SK-N-SH treated with all-trans-retinoic acid at 6 μM for 48 hours (cell line): ENCODE measurements at regions not wholly inside any gene's neighbourhood (a gene's known extent, or its start where the extent isn't known, plus 50 kb on each side); places are given as distances from the start of the nearest gene placed in this dataset.

Source experiments
- ARNTL ChIP-seq: fragments of 450-650 bp; formaldehyde crosslinking; IDR thresholded peaks from 2 replicates; pipeline ENCODE4 v1.5.0; 2020; ENCODE audit warnings: low read depth, mild to moderate bottlenecking, moderate library complexity, borderline replicate concordance
- BACH2 ChIP-seq: fragments of 250-450 bp; sonication (Bioruptor Pico); IDR thresholded peaks from 2 replicates; pipeline ENCODE4 v1.9.0; 2021; ENCODE audit warnings: mild to moderate bottlenecking, borderline replicate concordance
- CSDC2 ChIP-seq: fragments of 250-450 bp; sonication (Bioruptor Pico); IDR thresholded peaks from 2 replicates; pipeline ENCODE4 v1.5.0; 2020; ENCODE audit warnings: mild to moderate bottlenecking, moderate library complexity
- ESRRG ChIP-seq: fragments of 250-450 bp; sonication (Bioruptor Pico); IDR thresholded peaks from 2 replicates; pipeline ENCODE4 v1.6.1; 2021; ENCODE audit warnings: mild to moderate bottlenecking
- GLIS3 ChIP-seq: fragments of 250-450 bp; sonication (Bioruptor Pico); IDR thresholded peaks from 2 replicates; pipeline ENCODE4 v1.5.0; 2020; ENCODE audit warnings: mild to moderate bottlenecking, moderate library complexity
- PPARA ChIP-seq: fragments of 250-450 bp; sonication (Bioruptor Pico); IDR thresholded peaks from 2 replicates; pipeline ENCODE4 v1.5.0; 2020; ENCODE audit warnings: mild to moderate bottlenecking, borderline replicate concordance
- SNAI2 ChIP-seq: fragments of 250-450 bp; sonication (Bioruptor Pico); IDR thresholded peaks from 2 replicates; pipeline ENCODE4 v1.5.0; 2020; ENCODE audit warnings: mild to moderate bottlenecking, moderate library complexity
- ZFP3 ChIP-seq: fragments of 250-450 bp; sonication (Bioruptor Pico); IDR thresholded peaks from 2 replicates; pipeline ENCODE4 v1.5.0; 2020; ENCODE audit warnings: mild to moderate bottlenecking, moderate library complexity
- ZFP30 ChIP-seq: fragments of 450-650 bp; formaldehyde crosslinking; IDR thresholded peaks from 2 replicates; pipeline ENCODE4 v1.5.0; 2022; ENCODE audit warnings: mild to moderate bottlenecking, moderate library complexity
- ZNF70 ChIP-seq: fragments of 450-650 bp; formaldehyde crosslinking; IDR thresholded peaks from 2 replicates; pipeline ENCODE4 v1.5.0; 2020; ENCODE audit warnings: mild to moderate bottlenecking, moderate library complexity
- ZNF8 ChIP-seq: fragments of 450-650 bp; formaldehyde crosslinking; IDR thresholded peaks from 2 replicates; pipeline ENCODE4 v1.5.0; 2020; ENCODE audit warnings: mild to moderate bottlenecking, moderate library complexity
- TF ChIP-seq, protein P1 (sequence below): fragments of 250-450 bp; sonication (Bioruptor Pico); IDR thresholded peaks from 2 replicates; pipeline ENCODE4 v1.8.0; 2021; ENCODE audit warnings: low read depth, mild to moderate bottlenecking, moderate library complexity, borderline replicate concordance
- TF ChIP-seq, protein P2 (sequence below): fragments of 250-450 bp; sonication (Bioruptor Pico); IDR thresholded peaks from 2 replicates; pipeline ENCODE4 v1.8.0; 2020; ENCODE audit warnings: mild to moderate bottlenecking, moderate library complexity, borderline replicate concordance
- TF ChIP-seq, protein P3 (sequence below): fragments of 250-450 bp; sonication (Bioruptor Pico); IDR thresholded peaks from 2 replicates; pipeline ENCODE4 v1.5.0; 2020; ENCODE audit warnings: mild to moderate bottlenecking, moderate library complexity

DNA sequence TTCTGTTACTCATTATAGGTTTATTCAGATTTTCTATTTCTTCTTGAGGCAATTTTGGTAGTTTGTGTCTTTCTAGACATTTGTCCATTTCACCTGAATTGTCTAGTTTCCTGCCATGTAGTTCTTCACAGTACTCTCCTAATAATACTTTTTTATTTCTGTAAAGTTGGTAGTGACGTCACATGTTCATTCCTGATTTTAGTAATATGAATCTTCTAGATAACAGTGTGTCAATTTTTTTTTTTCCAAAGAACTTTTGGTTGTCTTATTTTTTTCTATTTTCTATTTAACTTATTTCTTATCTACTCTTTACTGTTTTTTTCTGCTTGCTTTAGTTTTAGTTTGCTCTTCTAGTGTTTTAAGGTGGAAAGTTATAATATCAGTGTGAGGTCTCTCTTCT lies 197.3 kb upstream of the SHH start:
- no peak for TF ChIP-seq ZNF8 (CRISPR knock-in tag)
- TF ChIP-seq ZFP3, result no peak
- no peak for TF ChIP-seq ZNF70 (CRISPR knock-in tag)
- TF ChIP-seq, protein P1, sequence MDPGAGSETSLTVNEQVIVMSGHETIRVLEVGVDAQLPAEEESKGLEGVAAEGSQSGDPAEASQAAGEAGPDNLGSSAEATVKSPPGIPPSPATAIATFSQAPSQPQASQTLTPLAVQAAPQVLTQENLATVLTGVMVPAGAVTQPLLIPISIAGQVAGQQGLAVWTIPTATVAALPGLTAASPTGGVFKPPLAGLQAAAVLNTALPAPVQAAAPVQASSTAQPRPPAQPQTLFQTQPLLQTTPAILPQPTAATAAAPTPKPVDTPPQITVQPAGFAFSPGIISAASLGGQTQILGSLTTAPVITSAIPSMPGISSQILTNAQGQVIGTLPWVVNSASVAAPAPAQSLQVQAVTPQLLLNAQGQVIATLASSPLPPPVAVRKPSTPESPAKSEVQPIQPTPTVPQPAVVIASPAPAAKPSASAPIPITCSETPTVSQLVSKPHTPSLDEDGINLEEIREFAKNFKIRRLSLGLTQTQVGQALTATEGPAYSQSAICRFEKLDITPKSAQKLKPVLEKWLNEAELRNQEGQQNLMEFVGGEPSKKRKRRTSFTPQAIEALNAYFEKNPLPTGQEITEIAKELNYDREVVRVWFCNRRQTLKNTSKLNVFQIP, result no peak
- TF ChIP-seq, protein P2, sequence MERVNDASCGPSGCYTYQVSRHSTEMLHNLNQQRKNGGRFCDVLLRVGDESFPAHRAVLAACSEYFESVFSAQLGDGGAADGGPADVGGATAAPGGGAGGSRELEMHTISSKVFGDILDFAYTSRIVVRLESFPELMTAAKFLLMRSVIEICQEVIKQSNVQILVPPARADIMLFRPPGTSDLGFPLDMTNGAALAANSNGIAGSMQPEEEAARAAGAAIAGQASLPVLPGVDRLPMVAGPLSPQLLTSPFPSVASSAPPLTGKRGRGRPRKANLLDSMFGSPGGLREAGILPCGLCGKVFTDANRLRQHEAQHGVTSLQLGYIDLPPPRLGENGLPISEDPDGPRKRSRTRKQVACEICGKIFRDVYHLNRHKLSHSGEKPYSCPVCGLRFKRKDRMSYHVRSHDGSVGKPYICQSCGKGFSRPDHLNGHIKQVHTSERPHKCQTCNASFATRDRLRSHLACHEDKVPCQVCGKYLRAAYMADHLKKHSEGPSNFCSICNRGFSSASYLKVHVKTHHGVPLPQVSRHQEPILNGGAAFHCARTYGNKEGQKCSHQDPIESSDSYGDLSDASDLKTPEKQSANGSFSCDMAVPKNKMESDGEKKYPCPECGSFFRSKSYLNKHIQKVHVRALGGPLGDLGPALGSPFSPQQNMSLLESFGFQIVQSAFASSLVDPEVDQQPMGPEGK, result no peak
- TF ChIP-seq ZFP30 (CRISPR knock-in tag), result no peak
- TF ChIP-seq ESRRG (CRISPR knock-in tag), result no peak
- no peak for TF ChIP-seq CSDC2 (CRISPR knock-in tag)
- TF ChIP-seq, protein P3, sequence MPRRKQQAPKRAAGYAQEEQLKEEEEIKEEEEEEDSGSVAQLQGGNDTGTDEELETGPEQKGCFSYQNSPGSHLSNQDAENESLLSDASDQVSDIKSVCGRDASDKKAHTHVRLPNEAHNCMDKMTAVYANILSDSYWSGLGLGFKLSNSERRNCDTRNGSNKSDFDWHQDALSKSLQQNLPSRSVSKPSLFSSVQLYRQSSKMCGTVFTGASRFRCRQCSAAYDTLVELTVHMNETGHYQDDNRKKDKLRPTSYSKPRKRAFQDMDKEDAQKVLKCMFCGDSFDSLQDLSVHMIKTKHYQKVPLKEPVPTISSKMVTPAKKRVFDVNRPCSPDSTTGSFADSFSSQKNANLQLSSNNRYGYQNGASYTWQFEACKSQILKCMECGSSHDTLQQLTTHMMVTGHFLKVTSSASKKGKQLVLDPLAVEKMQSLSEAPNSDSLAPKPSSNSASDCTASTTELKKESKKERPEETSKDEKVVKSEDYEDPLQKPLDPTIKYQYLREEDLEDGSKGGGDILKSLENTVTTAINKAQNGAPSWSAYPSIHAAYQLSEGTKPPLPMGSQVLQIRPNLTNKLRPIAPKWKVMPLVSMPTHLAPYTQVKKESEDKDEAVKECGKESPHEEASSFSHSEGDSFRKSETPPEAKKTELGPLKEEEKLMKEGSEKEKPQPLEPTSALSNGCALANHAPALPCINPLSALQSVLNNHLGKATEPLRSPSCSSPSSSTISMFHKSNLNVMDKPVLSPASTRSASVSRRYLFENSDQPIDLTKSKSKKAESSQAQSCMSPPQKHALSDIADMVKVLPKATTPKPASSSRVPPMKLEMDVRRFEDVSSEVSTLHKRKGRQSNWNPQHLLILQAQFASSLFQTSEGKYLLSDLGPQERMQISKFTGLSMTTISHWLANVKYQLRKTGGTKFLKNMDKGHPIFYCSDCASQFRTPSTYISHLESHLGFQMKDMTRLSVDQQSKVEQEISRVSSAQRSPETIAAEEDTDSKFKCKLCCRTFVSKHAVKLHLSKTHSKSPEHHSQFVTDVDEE (CRISPR knock-in tag), result no peak
- no peak for TF ChIP-seq BACH2 (CRISPR knock-in tag)
- TF ChIP-seq SNAI2 (CRISPR knock-in tag), result no peak
- TF ChIP-seq GLIS3 (CRISPR knock-in tag), result no peak
- TF ChIP-seq ARNTL (CRISPR knock-in tag), result no peak
- TF ChIP-seq PPARA (CRISPR knock-in tag), result no peak
